NCI-H526 treated with DMSO at 0.1 percent for 48 hours (cell line): ENCODE measurements at regions not wholly inside any gene's neighbourhood (a gene's known extent, or its start where the extent isn't known, plus 50 kb on each side); places are given as distances from the start of the nearest gene placed in this dataset.

ENCODE experiments used
- DNase-seq: peaks from one replicate; lab custom pipeline; 2025; lab: John Stamatoyannopoulos, UW

DNA sequence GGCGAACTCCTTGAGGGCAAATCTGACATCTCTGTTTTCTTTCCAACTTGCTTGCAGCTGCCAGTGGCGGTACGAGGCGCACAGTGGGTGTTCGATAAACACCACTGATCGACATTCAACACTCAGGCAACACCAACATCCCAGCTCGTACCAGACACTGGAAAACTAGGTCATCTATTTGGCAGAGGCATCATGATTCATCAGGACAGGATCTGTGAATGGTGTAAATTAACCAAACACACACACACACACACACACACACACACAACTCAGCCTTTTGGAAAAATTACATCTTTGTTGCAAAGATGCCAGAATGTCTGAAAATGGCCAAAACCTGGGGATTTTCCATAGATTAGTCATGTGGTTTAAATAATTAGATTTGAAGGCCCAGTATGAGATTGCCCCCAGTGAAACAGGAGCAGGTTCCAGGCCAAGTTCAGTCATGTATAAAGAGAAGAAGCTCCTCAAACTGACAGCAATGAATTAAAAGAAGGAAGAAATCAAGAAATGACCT lies 150.5 kb upstream of the NCKAP5 start:
- no peak for DNase-seq

DNA sequence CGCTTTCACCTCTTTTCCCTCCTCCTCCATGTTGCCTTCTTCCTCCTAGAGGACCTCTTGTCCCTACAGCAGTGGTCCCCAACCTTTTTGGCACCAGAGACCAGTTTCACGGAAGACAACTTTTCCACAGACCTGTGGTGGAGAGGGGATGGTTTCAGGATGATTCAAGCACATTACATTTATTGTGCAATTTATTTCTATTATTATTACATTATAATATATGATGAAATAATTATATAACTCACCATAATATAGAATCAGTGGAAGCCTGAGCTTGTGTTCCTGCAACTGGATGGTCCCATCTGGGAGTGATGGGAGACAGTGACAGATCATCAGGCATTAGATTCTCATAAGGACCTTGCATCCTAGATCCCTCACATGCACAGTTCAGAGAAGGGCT lies 152.2 kb upstream of the NCKAP5 start:
- DNase-seq: no peak

- DNase-seq: no peak
Measured at GRCh38 chr2:133721118-133721517, 152.9 kb upstream of the NCKAP5 start.

DNA sequence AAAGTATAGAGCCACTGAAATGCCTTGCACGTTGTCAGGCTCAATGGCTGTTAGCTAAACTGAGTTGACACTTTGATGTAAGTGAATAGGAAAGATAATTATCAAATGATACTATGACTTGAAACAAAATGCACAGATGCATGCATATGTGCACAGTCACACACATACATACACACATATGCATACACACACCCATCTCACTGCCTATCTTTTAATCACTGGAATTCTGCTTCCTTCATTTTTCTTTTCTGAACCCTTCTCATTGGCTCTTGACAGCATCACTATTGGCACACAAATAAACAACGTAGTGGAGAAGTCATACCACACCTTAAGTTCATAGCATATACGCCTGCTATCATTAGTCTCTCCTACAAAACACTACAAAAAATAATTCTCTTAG lies 154.9 kb upstream of the NCKAP5 start:
- no peak for DNase-seq

DNA sequence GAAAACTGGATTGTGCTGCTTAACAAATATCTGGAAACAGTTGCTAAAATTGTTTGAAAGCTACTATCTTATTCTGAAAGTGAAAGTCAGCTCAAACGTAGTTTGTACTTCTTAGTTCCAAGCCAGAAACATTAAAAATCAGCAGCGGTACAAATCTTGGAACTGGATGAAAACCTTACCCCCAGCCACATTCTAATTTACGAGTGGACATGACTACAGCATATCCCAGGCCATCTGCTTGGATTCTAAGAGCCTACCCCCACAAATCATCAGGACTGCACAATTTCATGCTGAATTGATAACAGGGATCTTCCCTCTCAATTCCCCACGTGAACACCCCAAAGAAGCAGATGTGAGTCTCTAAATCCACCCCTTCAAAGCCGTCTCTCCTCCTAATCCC lies 158.7 kb upstream of the NCKAP5 start:
- DNase-seq: no peak

DNA sequence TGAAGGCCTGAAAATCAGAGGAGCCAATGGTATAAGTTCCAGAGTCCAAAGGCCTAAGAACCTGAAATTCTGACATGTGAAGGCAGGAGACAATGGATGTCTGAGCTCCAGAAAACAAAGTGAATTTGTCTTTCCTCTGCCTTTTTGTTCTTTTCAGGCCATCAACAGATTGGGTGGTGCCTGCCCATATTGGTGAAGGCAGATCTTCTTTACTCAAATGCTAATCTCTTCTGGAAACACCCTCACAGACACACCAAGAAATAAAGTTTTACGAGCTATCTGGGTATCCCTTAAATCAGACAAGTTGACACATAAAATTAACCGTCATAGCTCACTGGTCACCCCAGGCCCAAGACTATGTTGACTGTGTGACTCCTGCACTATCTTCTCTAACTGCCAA lies 163.8 kb upstream of the NCKAP5 start:
- no peak for DNase-seq

GRCh38 chr2:133732982-133733900 lies 165.0 kb upstream of the NCKAP5 start:
- DNase-seq: no peak

DNA sequence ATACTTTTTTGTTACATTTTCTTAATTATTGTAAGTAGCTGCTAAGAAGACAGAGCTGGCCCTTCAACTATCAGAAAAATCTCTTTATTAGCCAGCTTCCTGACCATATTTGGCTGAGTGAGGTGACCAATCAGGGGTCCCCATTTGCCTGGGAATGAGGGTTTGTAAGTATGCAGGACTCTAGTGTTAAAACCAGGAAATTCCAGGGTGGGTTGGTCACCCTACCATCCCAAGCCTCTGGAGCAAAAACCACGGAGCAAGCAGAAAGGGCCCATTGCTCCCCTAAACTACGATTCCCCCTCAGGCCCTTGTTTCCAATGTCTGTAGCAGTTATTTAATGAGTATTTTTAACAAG lies 165.6 kb upstream of the NCKAP5 start:
- no peak for DNase-seq

- no peak for DNase-seq
Measured at GRCh38 chr2:133734716-133735495, 166.6 kb upstream of the NCKAP5 start.

DNA sequence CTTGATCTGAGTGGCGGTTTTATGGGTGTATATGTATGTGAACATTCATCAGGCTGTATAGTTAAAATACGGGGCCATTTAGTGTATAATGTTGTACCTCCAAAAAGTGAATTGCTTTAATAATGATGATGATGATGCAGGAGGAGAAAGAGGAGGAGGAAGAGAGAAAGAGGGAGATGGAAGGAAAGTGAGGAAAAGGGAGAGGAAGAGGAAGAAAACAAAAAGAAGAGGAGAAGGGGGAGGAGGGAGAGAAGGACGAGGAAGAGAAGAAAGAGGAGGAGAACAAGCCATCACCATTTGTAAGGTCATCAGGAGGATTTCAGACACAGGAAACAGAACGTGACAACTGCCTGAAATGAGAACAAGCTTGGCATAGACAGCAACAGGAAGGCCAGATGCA lies 168.4 kb upstream of the NCKAP5 start:
- DNase-seq: no peak

DNA sequence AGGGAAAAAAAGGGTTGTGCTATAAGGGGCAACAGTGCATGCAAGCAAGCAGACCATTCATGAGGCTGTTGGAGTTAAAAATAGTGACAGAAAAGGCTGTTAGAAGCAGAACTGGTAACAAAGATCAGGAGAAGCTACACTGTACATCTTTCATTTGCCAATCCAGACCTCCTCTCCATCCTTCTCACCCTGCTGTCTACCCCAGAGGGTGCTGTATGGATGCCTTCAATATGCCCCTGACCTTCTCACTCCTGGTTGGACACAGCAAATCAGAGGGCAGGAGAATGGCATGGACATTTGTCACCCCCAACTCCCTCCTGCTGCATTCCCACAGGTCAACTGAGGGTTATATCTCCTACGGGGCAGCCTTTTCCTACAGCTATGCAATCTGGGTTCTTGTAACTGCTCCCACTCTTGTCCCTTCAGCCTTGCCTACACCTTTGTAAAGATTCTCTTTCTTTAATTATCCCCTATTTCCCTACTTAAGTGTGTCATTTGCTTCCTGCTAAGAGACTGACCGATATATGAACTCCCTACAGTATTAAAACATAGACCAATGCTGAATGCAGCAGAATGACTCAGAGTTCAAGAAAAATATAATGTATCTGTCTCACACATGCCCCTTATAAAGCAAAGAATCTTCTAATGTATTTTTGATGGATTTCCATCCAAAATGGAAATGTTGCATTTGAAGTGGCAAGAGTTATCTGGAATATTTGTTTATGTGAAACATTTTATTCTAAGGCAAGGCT lies 169.2 kb upstream of the NCKAP5 start:
- no peak for DNase-seq

DNA sequence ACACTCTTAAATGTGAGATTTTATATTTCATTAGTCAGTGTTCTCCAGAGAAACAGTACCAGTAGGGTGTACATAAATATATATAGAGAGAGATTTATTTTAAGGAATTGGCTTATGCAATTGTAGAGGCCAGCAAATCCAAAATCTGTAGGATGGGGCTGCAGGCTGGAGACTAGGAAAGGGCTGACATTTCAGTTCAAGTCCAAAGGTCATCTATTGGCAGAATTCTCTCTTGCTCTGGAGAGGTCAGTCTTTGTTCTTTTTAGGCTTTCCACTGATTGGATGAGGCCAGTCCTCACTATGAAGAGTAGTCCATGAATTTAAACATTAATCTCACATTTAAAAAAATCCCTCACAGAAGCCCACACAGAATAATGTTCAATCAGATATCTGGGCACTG lies 170.8 kb upstream of the NCKAP5 start:
- no peak for DNase-seq

GRCh38 chr2:133740500-133740899 lies 172.2 kb upstream of the NCKAP5 start:
- DNase-seq: no peak

DNA sequence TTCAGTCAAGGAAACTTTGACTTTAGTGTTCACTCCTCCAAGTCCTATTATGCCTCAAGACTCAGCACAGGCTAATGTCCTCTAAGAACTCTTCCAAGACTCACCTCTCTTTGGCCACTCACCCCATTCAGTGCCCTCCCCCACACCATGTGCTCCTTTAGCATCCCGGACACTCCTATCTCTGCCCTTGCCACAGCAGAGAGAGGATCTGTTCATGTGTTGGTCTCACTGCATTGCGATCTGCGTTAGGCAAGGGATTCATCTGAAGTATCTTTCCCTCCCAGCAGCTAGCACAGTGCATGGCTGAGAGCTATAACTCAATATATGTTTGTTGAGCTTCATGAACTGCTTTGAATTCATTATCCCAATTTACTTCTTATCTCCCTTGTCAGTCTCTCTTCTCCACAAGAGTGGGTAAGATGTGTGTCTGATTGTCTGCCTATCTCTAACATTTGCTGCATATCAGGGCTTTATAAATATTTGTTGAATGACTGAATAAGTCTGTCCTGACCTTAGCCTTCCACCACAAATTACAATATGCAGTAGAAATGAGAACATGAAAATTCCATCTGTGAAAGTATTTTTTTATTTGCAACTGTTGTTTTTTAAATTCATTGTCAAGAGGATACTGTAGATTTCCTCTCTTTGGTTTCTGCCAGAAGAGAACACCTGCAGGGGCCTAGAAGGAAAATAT lies 179.9 kb upstream of the NCKAP5 start:
- no peak for DNase-seq

DNA sequence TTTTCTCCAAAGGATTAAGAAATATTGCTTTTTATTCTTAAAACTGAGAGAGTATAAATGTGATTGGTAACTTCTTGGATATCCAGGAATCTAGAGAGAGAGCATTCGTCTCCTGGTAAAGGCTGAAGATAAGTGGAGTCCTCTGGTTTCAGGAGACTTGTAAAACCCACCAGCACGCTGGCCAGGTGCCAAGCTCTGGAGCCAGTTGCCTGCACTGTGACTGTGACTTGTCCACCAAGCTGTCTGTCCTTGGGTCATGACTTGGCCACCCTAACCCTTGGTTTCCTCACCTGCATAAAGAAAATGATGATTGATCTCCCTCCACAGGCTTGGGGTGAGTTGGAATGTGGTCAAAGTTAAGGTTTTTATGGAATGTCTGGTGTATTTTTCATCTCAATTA lies 185.4 kb upstream of the NCKAP5 start:
- DNase-seq: no peak

GRCh38 chr2:133755480-133756300 lies 187.4 kb upstream of the NCKAP5 start:
- no peak for DNase-seq

GRCh38 chr2:133756833-133757232 lies 188.6 kb upstream of the NCKAP5 start:
- no peak for DNase-seq

DNA sequence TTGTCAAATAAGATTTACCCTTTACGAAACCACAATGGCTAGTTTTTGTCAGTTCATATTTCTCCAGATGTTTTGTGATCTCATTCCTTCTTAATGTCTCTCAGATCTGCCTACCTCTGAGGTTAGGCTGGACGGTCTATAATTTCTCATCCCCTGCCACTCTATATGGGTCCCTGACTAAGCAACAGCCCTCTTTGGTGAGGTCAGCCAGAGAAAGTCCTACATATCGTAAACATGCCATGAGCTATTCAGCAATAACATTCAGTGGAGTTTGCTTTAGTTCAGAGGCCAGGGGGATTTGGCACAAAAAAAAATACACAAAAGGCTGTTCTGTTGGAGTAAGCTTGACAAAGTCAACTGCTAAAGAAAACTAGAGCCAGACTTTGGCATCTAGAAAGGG lies 192.1 kb upstream of the NCKAP5 start:
- no peak for DNase-seq

DNA sequence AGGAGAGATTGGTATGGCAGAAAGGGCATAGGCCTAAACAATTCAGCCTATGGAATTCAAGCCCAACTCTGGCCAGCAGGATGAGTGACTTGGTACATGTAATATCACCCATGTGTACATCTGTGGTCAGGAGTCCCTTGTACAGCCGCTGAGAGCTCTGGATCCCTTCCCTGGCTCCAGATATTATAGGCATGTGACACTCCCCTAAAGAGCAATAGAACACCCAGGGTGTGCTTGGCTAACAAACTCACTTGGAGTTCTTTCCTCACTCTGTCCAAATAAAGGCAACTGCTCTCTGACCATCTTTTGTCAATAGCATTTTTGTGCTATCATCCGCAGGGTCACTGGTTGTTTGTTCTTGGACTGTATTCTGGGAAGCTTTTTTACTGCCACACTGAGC lies 197.4 kb upstream of the NCKAP5 start:
- DNase-seq: no peak

DNA sequence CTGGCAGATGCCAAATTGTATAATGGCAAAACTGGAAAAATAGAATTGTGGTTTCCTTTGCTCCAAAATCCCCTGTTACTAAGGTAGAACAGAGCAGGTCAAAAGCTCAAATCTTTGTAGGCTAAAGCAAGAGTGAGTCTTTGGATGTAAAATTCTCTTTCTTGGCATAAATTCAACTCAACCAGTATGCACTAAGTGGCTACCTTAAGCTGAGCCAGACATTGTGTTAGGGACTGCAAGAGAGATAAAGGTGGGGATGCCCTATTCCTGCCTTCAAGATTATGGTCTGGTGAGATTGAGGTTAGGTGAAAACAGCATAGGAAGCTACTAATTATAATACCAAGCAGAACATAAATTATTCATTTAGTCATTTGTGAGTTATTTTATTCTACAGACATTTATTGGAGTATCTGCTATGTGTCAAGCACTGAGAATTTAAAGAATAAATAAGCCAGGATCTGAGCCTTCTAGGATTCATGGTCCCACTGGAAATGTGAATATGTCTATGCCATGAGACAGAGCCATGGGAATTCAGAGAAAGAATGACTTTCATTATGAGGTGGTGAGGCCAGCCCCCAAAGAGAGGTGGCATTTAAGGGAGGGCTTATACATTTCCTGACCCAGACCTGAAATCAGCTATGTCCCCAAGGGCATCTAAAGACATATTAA lies 198.0 kb upstream of the NCKAP5 start:
- no peak for DNase-seq
